ENCODE measurements at regions not wholly inside any gene's neighbourhood (a gene's known extent, or its start where the extent isn't known, plus 50 kb on each side); places are given as distances from the start of the nearest gene placed in this dataset.
"Not testable (repeated sequence)": the region's sequence is repeated elsewhere in the genome, so short reads cannot be mapped to it uniquely, and the experiment has no call there.

DNA sequence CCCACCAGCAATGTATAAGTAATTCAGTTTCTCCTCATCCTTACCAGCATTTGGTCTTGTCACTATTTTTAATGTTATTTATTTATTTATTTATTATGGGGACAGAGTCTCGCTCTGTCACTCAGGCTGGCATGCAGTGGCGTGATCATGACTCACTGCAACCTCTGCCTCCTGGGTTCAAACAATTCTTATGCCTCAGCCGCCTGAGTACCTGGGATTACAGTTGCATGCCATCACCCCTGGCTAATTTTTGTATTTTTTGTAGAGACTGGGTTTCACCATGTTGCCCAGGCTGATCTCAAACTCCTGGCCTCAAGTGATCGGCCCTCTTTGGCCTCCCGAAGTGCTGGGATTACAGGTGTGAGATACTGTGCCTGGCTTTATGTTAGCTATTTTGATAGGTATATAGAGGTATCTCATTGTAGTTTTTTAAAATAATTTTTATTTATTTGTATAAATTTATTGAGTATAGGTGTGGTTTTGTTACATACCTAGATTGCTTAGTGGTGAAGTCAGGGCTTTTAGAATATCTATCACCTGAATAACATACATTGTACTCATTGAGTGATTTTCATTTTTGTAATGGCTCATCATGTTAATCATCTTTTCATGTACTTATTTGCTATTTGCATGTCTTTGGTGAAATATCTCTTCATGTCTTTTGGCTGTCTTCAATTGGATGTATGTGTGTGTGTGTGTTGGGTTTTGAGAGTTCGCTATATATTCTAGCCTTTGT lies 53.3 kb downstream of the TANC2 start:
- no peak for DNase-seq

DNA sequence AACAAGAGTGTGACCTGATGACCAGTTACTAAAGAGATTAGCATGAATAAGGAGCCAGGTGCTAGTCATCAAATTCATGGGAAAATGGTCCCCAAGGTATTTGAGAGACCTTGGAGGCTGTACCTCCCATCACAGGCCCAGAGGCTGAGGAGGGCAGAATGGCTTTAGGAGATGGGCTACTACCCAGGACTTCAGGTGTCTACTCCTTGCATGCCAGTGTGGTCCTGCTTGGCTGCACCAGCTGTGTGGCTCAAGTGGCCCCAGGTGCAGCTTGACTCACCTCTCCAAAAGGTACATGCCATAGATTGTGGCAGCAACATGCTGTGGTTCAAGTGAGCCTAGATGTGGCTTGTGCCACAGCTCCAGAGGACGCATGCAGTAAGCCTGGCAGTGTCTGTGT lies 56.5 kb downstream of the TANC2 start:
- DNase-seq: no peak

DNA sequence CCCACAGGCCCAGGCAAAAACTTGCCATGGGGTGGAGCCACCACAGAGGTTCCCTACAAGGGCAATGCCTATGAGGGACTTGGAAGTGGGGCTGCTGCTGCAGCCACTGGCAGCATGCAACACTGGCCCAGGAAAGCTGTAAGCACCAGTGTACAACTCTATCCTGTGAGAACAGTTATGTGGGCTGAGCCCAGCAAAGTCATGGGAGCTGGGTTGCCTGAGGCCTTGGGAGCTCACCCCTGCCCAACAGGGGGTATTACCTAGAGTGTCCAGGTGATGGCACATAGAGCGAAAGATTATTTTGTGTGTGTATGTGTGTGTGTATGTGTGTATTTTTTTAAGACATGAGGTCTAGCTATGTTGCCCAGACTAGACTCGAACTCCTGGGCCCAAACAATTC lies 57.0 kb downstream of the TANC2 start:
- DNase-seq: no peak

DNA sequence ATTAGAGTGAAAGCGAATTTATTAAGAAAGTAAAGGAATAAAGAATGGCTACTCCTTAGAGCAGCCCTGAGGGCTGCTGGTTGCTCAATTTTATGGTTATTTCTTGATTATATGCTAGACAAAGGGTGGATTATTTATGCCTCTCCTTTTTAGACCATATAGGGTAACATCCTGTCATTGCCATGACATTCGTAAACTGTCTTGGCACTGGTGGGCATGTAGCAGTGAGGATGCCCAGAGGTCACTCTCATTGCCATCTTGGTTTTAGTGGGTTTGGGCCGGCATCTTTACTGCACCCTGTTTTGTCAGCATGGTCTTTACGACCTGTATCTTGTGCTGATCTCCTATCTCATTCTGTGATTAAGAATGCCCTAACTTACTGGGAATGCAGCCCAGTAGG lies 58.2 kb downstream of the TANC2 start:
- DNase-seq: no peak

DNA sequence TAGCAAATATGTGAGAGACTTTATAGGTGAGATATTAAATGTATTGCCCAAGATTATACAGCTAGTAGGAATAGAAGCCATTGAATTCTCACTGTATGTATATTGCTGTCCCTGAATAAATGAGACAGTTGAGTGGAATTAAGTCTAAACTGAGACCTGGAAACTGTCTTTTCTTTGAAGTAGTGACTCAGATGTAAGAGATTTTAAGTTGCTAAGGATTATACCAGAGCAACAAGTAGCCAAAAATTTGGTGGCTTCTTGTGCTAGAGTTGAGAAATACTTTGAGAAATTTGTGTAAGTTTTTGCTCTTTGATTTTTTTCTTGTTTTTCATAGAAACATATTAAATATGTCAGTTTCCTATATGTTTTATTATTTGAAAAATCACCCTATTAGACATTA lies 58.7 kb downstream of the TANC2 start:
- no peak for DNase-seq

GRCh38 chr17:63025637-63026036 lies 59.6 kb downstream of the TANC2 start:
- not testable (repeated sequence) for DNase-seq

- no peak for DNase-seq
Measured at GRCh38 chr17:63029541-63029940, 63.5 kb downstream of the TANC2 start.

- DNase-seq: no peak
Measured at GRCh38 chr17:63032142-63032541, 66.1 kb downstream of the TANC2 start.

GRCh38 chr17:63033142-63033541 lies 67.1 kb downstream of the TANC2 start:
- no peak for DNase-seq

GRCh38 chr17:63035271-63035670 lies 69.2 kb downstream of the TANC2 start:
- peak; percentile 3 for DNase-seq

GRCh38 chr17:63035695-63036094 lies 69.7 kb downstream of the TANC2 start:
- DNase-seq: no peak

- DNase-seq: no peak
Measured at GRCh38 chr17:63039342-63039741, 73.3 kb downstream of the TANC2 start.

GRCh38 chr17:63039899-63040602 lies 74.0 kb downstream of the TANC2 start:
- no peak for DNase-seq

DNA sequence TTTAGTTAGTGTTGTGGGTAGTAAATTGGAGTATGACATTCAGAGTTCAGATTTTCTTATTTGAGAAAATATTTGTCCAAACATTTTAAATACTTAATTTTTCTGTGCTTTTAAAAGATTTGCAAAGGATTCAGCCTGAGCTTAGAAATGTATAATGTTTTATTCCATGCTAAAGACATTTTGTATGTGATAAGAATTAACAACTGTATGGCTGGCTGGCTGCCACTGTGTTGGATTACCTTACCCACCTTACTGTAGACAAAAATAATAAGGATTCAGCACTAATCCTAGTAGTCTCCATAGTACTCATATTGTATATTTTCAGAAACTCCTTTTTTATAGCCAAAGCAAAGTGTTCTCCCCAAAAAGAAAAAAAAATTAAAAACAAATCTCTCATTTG lies 74.8 kb downstream of the TANC2 start:
- no peak for DNase-seq

DNA sequence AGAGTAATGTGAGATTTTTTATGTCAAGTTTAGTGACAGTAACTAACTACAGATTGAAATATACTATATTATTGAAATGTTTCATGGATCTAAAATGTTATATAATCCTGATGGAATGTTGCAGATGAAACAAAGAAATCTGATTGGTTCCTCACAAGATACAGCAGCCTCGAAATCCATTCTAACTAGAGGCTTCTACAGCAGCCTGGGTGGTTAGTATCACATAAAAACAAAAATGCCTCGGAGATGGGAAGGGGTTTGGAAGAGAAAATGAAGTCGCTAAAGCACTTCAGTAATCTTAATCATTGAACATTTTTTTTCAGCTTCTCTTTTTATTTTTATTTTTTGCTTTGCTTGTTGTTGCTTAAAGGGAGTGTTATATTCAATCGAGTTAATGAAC lies 75.2 kb downstream of the TANC2 start:
- DNase-seq: no peak

GRCh38 chr17:63041722-63042121 lies 75.7 kb downstream of the TANC2 start:
- DNase-seq: no peak

DNA sequence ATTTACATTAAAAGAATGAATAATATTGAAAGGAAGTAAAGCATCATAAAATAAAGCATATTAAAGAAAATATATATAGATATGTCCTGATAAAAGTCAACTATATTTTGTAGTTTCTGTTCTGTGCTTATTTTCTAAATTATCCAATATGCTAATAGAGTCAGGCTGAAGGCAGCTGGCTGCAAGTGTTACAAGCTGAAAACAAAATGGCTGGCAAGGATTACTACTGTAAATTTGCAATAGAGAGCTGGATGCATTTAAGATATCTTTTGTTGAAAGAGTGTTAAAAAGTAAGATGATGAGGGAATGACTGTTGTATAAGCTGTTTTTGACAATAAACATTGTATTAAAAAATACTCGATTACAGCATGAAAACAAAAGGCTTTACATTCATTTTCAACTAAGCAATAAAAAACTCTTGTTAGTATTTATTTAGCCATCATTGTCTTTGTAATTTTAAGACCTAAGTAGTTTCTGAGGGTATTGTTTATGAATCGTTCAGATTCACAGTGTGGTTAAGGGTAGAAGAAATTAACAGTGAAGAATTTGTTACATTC lies 76.3 kb downstream of the TANC2 start:
- DNase-seq: no peak

GRCh38 chr17:63057560-63057959 lies 91.5 kb downstream of the TANC2 start:
- DNase-seq: not testable (repeated sequence)

GRCh38 chr17:63066158-63066813 lies 100.3 kb downstream of the TANC2 start:
- no peak for DNase-seq

GRCh38 chr17:63069245-63069644 lies 103.2 kb downstream of the TANC2 start:
- DNase-seq: no peak

- no peak for DNase-seq
Measured at GRCh38 chr17:63070031-63070430, 104.0 kb downstream of the TANC2 start.

- DNase-seq: no peak
Measured at GRCh38 chr17:63071797-63072196, 105.8 kb downstream of the TANC2 start.

- no peak for DNase-seq
Measured at GRCh38 chr17:63075969-63076368, 109.9 kb downstream of the TANC2 start.

DNA sequence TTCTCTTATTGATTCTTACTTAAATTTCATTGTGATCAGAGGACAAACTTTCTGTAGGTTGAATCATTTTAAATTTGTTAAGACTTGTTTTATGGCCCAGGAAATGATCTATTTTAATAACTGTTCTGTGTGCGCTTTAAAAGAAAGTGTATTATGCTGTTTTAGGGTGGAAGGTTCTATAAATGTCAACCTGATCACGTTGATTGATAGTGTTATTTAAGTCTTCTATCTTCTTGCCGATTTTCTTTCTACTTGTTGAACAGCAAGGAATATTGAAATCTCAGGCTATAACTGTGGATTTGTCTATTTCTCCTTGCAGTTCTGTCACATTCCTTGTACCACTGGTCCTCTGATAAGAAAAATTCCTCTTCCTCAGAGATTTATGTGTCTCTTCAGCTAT lies 112.7 kb downstream of the TANC2 start:
- DNase-seq: no peak
